Activated CD4-positive, alpha-beta T cell treated with anti-CD3 and anti-CD28 coated beads for 1 hour (primary cell): ENCODE measurements at regions not wholly inside any gene's neighbourhood (a gene's known extent, or its start where the extent isn't known, plus 50 kb on each side); places are given as distances from the start of the nearest gene placed in this dataset.

Experiments used
- DNase-seq: peaks from one replicate; pipeline ENCODE4 v3.0.0-alpha.2; 2020

- no peak for DNase-seq
Observed at GRCh38 chr4:147328189-147328588, 152.7 kb upstream of the EDNRA start.

- no peak for DNase-seq
Observed at GRCh38 chr4:147328756-147329446, 152.0 kb upstream of the EDNRA start.

- DNase-seq = no peak
Observed at GRCh38 chr4:147332091-147332490, 148.8 kb upstream of the EDNRA start.

- DNase-seq = no peak
Observed at GRCh38 chr4:147334478-147334877, 146.4 kb upstream of the EDNRA start.

- DNase-seq = no peak
Observed at GRCh38 chr4:147335183-147335582, 145.7 kb upstream of the EDNRA start.

GRCh38 chr4:147336252-147336651 is 144.6 kb upstream of the EDNRA start:
- DNase-seq = no peak

GRCh38 chr4:147339100-147339499 is 141.8 kb upstream of the EDNRA start:
- no peak for DNase-seq

GRCh38 chr4:147340111-147340510 is 140.8 kb upstream of the EDNRA start:
- no peak for DNase-seq

GRCh38 chr4:147340591-147341120 is 140.2 kb upstream of the EDNRA start:
- DNase-seq = no peak

- DNase-seq = no peak
Observed at GRCh38 chr4:147343692-147344091, 137.2 kb upstream of the EDNRA start.

GRCh38 chr4:147345662-147346061 is 135.2 kb upstream of the EDNRA start:
- DNase-seq = no peak

GRCh38 chr4:147347217-147347616 is 133.7 kb upstream of the EDNRA start:
- no peak for DNase-seq

GRCh38 chr4:147349193-147349592 is 131.7 kb upstream of the EDNRA start:
- no peak for DNase-seq

- DNase-seq = no peak
Observed at GRCh38 chr4:147351083-147351787, 129.7 kb upstream of the EDNRA start.

GRCh38 chr4:147354237-147354636 is 126.7 kb upstream of the EDNRA start:
- no peak for DNase-seq

GRCh38 chr4:147355032-147355656 is 125.8 kb upstream of the EDNRA start:
- DNase-seq = no peak

- no peak for DNase-seq
Observed at GRCh38 chr4:147355847-147356246, 125.0 kb upstream of the EDNRA start.

- DNase-seq = no peak
Observed at GRCh38 chr4:147360301-147360700, 120.6 kb upstream of the EDNRA start.

GRCh38 chr4:147361726-147362125 is 119.2 kb upstream of the EDNRA start:
- DNase-seq = no peak

- no peak for DNase-seq
Observed at GRCh38 chr4:147362938-147363337, 118.0 kb upstream of the EDNRA start.

- no peak for DNase-seq
Observed at GRCh38 chr4:147363514-147363913, 117.4 kb upstream of the EDNRA start.

- DNase-seq = no peak
Observed at GRCh38 chr4:147365396-147365795, 115.5 kb upstream of the EDNRA start.

- DNase-seq = no peak
Observed at GRCh38 chr4:147366164-147366563, 114.7 kb upstream of the EDNRA start.

GRCh38 chr4:147367891-147368290 is 113.0 kb upstream of the EDNRA start:
- DNase-seq = no peak
